ENCODE measurements at regions not wholly inside any gene's neighbourhood (a gene's known extent, or its start where the extent isn't known, plus 50 kb on each side); places are given as distances from the start of the nearest gene placed in this dataset.

GRCh38 chr2:59594671-59595222 is 958.7 kb downstream of the BCL11A start:
- no peak for DNase-seq

- DNase-seq: no peak
These were observed 962.7 kb downstream of the BCL11A start for GRCh38 chr2:59590798-59591197.

- DNase-seq: no peak
These were observed 963.6 kb downstream of the BCL11A start for GRCh38 chr2:59589881-59590280.

DNA sequence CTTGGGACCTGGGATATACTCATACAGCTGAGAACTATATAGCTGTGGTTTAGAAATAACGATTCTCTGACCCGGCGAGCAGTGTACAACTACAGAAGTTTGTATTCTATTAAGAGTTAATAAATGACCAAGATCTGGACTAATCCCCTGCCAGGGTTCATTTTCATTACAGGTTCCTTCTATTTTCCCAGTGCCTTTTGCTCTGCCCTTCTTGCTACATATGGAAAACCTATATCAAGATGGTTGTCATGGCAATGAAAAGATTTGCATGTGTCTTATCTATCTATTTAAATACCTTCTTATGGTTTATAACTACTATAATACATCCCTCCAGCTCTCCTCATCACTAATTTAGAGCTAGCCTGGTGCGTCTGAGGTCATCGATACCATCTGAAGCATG is 965.2 kb downstream of the BCL11A start:
- DNase-seq: no peak

- DNase-seq: no peak
These were observed 967.3 kb downstream of the BCL11A start for GRCh38 chr2:59586176-59586575.

- no peak for DNase-seq
These were observed 967.8 kb downstream of the BCL11A start for GRCh38 chr2:59585655-59586054.

DNA sequence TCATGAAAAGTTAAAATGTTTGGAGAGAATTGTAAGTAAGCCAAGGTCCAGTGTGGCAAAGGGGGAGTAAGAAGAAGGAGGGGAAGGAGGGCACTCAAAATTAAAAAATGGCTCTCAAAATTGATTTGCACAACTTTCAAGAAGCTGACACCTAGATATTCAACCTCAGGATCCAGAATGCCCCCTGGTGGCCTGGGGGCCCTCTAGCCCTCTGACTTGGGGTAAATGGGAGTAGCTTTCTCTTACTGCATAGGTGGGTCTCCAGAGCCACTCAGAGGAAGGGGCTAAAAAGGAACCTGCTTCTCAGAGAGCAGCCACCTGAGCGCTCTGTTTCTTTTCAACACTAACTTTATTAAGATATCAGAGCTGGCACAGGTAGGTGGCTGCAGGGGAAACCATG is 968.5 kb downstream of the BCL11A start:
- no peak for DNase-seq

DNA sequence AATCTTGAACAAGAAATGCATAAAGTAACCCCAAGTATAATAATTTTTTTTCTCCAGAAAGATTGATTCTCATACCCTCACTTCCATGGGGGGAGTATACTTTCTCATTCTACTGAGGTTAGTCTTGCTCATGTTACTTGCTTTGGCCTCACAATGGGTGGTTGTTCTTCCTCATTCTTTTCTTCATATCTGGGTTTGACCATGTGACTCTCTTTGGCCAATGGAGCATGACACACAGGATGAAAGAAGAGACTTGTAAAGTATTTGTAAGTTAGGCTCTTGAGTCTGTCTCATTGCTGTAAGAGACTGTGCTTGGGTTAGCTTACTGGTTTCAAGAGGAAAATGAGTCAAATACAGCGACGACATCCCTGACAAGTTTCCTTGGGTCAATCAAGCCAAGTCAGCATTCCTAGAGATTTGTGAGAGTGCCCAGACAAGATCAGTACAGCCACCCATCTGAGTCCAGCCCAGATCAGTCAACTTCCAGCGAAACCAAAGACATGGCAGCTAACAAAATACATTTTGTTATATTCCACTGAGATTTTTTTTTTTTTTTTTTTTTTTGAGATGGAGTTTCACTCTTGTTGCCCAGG is 970.2 kb downstream of the BCL11A start:
- no peak for DNase-seq

GRCh38 chr2:59578349-59578748 is 975.1 kb downstream of the BCL11A start:
- no peak for DNase-seq

DNA sequence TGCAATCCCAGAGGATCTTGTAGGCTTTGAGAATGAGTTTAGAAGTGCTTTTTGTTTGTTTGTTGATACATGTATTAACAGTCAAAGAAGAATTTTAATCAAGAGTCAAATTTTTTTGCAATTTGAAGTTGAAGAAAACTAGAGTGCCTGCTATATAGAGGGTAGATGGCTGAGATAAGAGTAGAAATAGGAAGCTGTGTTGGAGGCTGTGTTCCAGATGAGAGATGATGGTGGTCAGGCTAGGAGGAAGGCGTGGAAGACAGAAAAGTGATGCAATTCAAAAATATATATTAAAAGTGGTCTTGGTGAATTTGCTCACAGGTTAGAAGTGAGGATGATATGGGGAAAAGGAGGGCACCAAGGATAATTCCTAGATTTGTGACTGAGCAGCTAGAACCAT is 978.3 kb downstream of the BCL11A start:
- no peak for DNase-seq

DNA sequence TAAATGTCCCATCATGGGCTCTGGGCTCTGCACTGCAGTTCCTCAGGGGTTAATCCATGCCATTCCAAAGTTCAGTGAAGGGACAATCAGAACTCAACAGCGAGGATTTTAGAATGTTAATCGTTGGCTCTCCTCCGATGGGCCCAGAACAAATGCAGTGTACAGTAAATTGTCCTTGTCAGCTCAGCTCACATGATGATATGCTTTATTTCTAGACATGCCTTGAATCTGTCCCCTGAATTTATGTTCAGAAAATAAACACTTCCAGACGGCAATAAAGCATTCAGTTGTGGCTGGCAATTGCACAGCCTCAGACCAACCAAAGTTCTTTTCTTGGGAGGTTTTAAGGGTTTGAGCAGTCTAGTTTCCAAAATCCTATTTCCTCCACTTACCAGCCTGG is 981.2 kb downstream of the BCL11A start:
- DNase-seq: no peak

DNA sequence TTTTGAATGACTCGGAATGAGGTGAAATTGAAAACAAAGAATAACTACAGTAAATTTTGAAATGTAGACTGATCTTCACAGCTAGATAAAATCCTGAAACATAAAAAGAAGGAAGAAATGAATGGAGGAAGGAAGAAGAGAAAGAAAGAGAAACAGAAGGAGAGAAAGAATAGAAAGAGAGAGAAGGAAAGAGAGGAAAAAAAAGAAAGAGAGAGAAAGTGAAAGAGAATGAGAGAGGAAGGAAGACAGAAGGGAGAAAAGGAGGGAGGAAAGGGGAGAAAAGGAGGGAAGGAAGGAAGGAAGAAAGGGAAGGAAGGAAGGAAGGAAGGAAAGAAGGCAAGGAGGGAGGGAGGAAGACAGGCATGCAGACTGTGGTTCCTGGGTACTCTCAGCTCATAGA is 982.6 kb downstream of the BCL11A start:
- no peak for DNase-seq

DNA sequence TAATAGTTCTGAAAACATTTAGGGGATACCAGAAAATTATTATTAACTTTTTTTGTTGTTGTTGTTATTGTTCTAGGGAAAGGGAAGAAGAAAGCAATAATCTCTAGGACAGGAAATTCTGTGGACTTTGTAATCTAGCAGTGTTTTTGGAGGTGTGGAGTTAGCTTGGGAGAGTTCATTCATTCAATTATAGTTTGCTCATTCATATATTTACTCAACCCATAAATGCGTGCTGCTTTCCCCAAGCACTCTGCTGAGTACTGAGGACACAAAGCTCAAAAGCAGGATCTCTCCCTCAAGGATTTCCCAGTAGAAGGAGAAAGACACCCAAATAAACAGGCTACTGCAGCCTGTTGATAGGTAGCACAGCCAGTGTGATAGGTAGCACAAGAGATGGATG is 984.3 kb downstream of the BCL11A start:
- no peak for DNase-seq

- no peak for DNase-seq
These were observed 985.0 kb downstream of the BCL11A start for GRCh38 chr2:59568461-59568860.

GRCh38 chr2:59567151-59567550 is 986.3 kb downstream of the BCL11A start:
- DNase-seq: no peak

- DNase-seq: no peak
These were observed 986.7 kb downstream of the BCL11A start for GRCh38 chr2:59566739-59567138.

DNA sequence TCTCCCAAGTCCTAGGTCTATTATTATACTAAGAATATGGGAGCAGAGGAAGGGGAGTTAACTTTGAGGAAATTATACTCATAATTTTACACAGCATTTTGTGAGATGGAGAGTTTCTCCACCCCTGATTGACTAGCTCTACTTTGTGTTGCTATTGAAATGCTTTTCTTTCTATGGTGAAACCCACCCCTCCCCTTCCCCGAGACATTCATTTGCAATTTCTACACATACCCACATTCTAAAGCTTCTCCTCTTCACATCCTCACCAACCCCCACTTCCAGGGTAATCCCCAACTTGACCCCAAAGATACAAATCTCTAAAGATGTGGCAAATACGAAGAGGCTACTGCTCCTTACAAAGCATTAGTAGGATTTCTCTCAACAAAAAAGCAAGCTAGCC is 992.2 kb downstream of the BCL11A start:
- DNase-seq: no peak

- no peak for DNase-seq
These were observed 992.7 kb downstream of the BCL11A start for GRCh38 chr2:59560769-59561168.

DNA sequence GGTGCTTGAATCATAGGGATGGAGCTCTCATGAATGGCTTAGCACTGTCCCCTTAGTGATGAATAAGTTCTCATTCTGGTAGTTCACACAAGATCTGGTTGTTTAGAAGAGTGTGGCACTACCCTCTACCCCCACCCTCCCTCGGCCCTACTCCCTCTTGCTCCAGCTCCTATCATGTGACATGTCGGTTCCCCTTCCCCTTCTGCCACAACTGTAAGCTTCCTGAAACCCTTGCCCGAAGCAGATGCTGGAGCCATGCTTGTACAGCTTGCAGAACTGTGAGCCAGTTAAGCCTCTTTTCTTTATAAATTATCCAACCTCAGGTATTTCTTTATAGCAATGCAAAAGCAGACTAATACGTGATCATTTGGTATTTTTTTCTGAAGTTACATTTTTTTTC is 1012.6 kb downstream of the BCL11A start:
- no peak for DNase-seq

DNA sequence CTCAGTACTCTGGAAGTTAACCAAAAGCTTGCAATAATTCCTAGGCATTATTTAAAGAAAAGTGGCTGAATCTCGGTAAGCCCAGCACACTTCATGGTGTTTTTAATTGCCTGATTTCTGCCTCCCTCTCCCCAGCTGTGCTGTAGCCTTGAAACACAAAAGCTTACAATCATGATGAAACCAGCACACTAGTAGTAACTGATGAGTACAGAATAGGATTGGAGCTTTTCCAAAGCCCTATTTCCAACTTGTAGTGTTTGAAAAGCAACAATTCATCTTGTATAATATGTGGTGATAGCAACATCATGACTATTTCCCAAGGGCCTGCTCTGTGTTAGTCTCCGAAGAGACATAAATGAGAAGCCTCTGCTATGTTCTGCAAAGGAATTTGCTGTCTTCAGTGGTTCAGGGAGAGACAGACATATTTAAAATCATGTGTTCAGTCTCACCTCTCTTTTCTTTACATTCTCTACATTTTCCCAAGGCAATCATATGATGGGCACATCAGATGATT is 1015.0 kb downstream of the BCL11A start:
- DNase-seq: no peak

DNA sequence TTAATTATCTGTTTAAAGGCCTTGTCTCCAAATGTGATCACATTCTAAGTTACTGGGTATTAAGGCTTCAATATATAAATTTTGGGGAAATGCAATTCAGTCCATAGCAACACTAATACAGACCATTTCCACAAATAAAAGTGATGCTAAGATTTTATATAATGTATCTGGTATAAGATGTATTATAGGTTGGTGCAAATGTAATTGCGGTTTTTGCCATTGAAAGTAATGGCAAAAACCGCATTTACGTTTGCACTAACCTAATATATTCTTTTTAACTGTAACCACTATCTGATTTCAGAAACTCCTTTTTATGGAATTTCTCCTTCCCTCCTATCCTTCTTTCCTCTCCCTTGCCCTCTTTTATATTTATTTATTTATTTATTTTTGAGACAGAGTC is 1020.6 kb downstream of the BCL11A start:
- no peak for DNase-seq

DNA sequence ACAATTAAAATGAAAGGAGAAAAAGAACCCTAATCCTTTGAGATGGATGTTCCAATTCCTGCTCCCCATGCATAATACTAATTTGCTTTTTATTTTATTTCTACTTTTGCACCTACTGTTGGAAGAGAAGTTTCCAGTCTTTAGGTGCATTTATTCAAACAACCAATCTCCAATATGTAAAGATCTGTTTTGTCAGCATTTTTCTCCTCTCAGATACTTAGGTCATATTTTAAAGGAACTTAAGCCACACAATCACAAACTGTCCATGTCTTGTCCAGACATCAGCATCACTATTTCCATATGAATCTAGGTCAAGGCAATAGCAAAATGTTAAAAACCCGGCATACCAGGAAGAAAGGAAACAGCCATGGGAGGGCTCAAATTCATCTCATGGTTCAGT is 1023.2 kb downstream of the BCL11A start:
- DNase-seq: no peak

GRCh38 chr2:59529726-59530125 is 1023.7 kb downstream of the BCL11A start:
- DNase-seq: no peak

- no peak for DNase-seq
These were observed 1024.9 kb downstream of the BCL11A start for GRCh38 chr2:59528525-59528924.

DNA sequence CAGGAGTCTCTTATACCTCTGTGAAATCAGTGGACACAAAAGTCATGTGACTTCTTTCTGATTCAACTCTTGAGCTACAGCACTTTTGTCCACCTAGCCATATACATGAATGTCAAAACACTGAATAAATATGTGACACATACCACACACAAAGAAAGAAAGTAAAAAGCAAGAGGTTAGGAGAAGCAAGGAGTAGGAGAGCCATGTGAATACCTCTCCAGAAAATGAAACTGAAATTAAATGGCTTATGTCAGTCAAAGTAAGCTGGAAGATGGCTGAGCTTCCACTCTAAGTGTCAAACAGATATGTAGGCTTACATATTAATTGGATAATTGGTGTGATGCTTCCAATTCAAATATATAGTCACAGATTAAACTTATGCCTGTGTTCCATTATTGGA is 1050.5 kb downstream of the BCL11A start:
- no peak for DNase-seq

Measured in amniotic stem cell (primary cell).